MM.1S (cell line): ENCODE measurements at regions not wholly inside any gene's neighbourhood (a gene's known extent, or its start where the extent isn't known, plus 50 kb on each side); places are given as distances from the start of the nearest gene placed in this dataset.

Experiments used
- DNase-seq: peaks from one replicate; pipeline ENCODE4 v3.0.0-alpha.2; 2015
- H2AFZ ChIP-seq: fragments of 300-600 bp; sonication (generic); 2 replicates; pipeline ENCODE4 v1.6.0; 2016; ENCODE audit warnings: antibody characterized with exemption, low read length
- H3F3A ChIP-seq: fragments of 300-600 bp; sonication (generic); 2 replicates; pipeline ENCODE4 v1.6.1; 2016; ENCODE audit warnings: mild to moderate bottlenecking, antibody characterized with exemption, low read length, moderate library complexity, mixed read lengths; ENCODE audit not compliant: insufficient read depth
- H3K27ac ChIP-seq: fragments of 300-600 bp; sonication (generic); 2 replicates; pipeline ENCODE4 v1.5.1; 2016; ENCODE audit warnings: mild to moderate bottlenecking, low read length
- H3K27me3 ChIP-seq: fragments of 300-600 bp; sonication (generic); replicated peaks from 2 replicates; pipeline ENCODE4 v1.6.0; 2016; ENCODE audit warnings: low read length; ENCODE audit not compliant: insufficient read depth
- H3K36me3 ChIP-seq: fragments of 300-600 bp; sonication (generic); replicated peaks from 2 replicates; pipeline ENCODE4 v1.6.1; 2016; ENCODE audit warnings: mild to moderate bottlenecking, low read length, mixed read lengths; ENCODE audit not compliant: insufficient read depth
- H3K4me1 ChIP-seq: fragments of 300-600 bp; sonication (generic); 2 replicates; pipeline ENCODE4 v1.6.1; 2016; ENCODE audit warnings: low read length, mixed read lengths
- H3K4me2 ChIP-seq: fragments of 300-600 bp; sonication (generic); 2 replicates; pipeline ENCODE4 v1.6.0; 2016; ENCODE audit warnings: low read depth, low read length
- H3K4me3 ChIP-seq: fragments of 300-600 bp; sonication (generic); 2 replicates; pipeline ENCODE4 v1.5.1; 2016; ENCODE audit warnings: low read length, mixed read lengths
- H3K79me2 ChIP-seq: fragments of 300-600 bp; sonication (generic); 2 replicates; pipeline ENCODE4 v1.6.1; 2016; ENCODE audit warnings: mixed run types, low read length, mixed read lengths
- H3K9ac ChIP-seq: fragments of 300-600 bp; sonication (generic); 2 replicates; pipeline ENCODE4 v1.6.1; 2016; ENCODE audit warnings: low read length, mixed read lengths
- H3K9me2 ChIP-seq: fragments of 300-600 bp; sonication (generic); replicated peaks from 2 replicates; pipeline ENCODE4 v1.6.1; 2016; ENCODE audit warnings: mild to moderate bottlenecking, low read length, mixed read lengths; ENCODE audit not compliant: insufficient read depth
- H3K9me3 ChIP-seq: fragments of 300-600 bp; sonication (generic); replicated peaks from 2 replicates; pipeline ENCODE4 v1.6.1; 2016; ENCODE audit warnings: mild to moderate bottlenecking, low read length, mixed read lengths; ENCODE audit not compliant: insufficient read depth
- H4K20me1 ChIP-seq: fragments of 300-600 bp; sonication (generic); 2 replicates; pipeline ENCODE4 v1.6.1; 2016; ENCODE audit warnings: mild to moderate bottlenecking, low read length, moderate library complexity, mixed read lengths; ENCODE audit not compliant: insufficient read depth
- CTCF ChIP-seq: fragments of 300-600 bp; sonication (generic); IDR thresholded peaks from 2 replicates; pipeline ENCODE4 v1.5.1; 2016; ENCODE audit warnings: antibody characterized with exemption, low read length, mixed read lengths
- EZH2 ChIP-seq: fragments of 300-600 bp; sonication (generic); optimal IDR thresholded peaks from 2 replicates; pipeline ENCODE3; 2017; ENCODE audit warnings: low read depth, mild to moderate bottlenecking, antibody characterized with exemption, low read length, mixed read lengths
- EZH2phosphoT487 ChIP-seq: fragments of 300-600 bp; sonication (generic); IDR thresholded peaks from 2 replicates; pipeline ENCODE4 v1.6.1; 2018; ENCODE audit warnings: antibody characterized with exemption, low read length

- Histone ChIP-seq H4K20me1 (no peaks in the 10 kb centered on the region), H3F3A (no peaks in the 10 kb centered on the region), H3K27ac (no peak overlapping the region), H3K4me3 (no peak overlapping the region), H3K9ac (no peak overlapping the region), H3K4me2 (no peak overlapping the region), H3K4me1 (no peaks in the 10 kb centered on the region), H3K9me2 (no peaks in the 10 kb centered on the region), H3K36me3 (no peaks in the 10 kb centered on the region), H3K79me2 (no peaks in the 10 kb centered on the region), H3K9me3 (no peaks in the 10 kb centered on the region), H2AFZ (no peak overlapping the region), H3K27me3 (no peaks in the 10 kb centered on the region)
- TF ChIP-seq CTCF (no peak), EZH2phosphoT487 (no peak), EZH2 (no peak)
- DNase-seq, result no peak
These were observed 216.7 kb upstream of the SFSWAP start for GRCh38 chr12:131494216-131494615.

- Histone ChIP-seq H3F3A (no peaks in the 10 kb centered on the region), H3K4me1 (no peaks in the 10 kb centered on the region), H3K36me3 (no peaks in the 10 kb centered on the region), H3K9me2 (no peaks in the 10 kb centered on the region), H4K20me1 (no peaks in the 10 kb centered on the region), H3K27me3 (no peaks in the 10 kb centered on the region), H3K9ac (no peak overlapping the region), H3K4me2 (no peak overlapping the region), H3K9me3 (no peaks in the 10 kb centered on the region), H2AFZ (no peak overlapping the region), H3K79me2 (no peaks in the 10 kb centered on the region), H3K4me3 (no peak overlapping the region), H3K27ac (no peak overlapping the region)
- TF ChIP-seq CTCF (no peak), EZH2phosphoT487 (no peak), EZH2 (no peak)
- DNase-seq, result no peak
These were observed 216.0 kb upstream of the SFSWAP start for GRCh38 chr12:131494741-131495524.

DNA sequence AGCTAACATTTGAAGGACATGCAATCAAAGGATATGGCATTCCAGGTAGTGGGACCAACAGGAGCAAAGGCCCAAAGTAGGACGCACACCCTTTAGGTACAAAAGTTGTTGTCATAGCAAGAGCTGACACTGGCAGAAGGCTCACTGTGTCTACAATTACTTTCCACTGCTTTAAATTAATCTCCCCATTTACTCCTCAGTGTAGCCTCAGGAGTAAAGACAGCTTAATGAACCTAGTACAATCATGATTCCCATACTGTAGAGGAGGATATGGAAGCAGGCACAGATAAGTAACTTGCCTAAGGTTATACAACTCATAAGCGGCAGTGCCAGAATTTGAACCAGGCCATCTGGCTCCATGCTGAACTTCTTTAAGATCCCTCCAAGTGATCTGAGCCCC, 212.9 kb upstream of the SFSWAP start:
- Histone ChIP-seq H3K4me2 (no peak overlapping the region), H3K79me2 (no peaks in the 10 kb centered on the region), H4K20me1 (no peaks in the 10 kb centered on the region), H3K9me2 (no peaks in the 10 kb centered on the region), H3K4me3 (no peak overlapping the region), H3K9ac (no peak overlapping the region), H3K4me1 (no peaks in the 10 kb centered on the region), H3K36me3 (no peaks in the 10 kb centered on the region), H3K9me3 (no peaks in the 10 kb centered on the region), H3K27me3 (no peaks in the 10 kb centered on the region), H3F3A (no peaks in the 10 kb centered on the region), H3K27ac (no peak overlapping the region), H2AFZ (no peak overlapping the region)
- DNase-seq, result no peak
- TF ChIP-seq EZH2, result no peak
- TF ChIP-seq CTCF, result no peak
- TF ChIP-seq EZH2phosphoT487, result no peak
